NCI-H1092 treated with DMSO at 0.1 percent for 48 hours (cell line): ENCODE measurements at regions not wholly inside any gene's neighbourhood (a gene's known extent, or its start where the extent isn't known, plus 50 kb on each side); places are given as distances from the start of the nearest gene placed in this dataset.

Experiments used
- DNase-seq: peaks from one replicate; lab custom pipeline; 2025; lab: John Stamatoyannopoulos, UW

DNA sequence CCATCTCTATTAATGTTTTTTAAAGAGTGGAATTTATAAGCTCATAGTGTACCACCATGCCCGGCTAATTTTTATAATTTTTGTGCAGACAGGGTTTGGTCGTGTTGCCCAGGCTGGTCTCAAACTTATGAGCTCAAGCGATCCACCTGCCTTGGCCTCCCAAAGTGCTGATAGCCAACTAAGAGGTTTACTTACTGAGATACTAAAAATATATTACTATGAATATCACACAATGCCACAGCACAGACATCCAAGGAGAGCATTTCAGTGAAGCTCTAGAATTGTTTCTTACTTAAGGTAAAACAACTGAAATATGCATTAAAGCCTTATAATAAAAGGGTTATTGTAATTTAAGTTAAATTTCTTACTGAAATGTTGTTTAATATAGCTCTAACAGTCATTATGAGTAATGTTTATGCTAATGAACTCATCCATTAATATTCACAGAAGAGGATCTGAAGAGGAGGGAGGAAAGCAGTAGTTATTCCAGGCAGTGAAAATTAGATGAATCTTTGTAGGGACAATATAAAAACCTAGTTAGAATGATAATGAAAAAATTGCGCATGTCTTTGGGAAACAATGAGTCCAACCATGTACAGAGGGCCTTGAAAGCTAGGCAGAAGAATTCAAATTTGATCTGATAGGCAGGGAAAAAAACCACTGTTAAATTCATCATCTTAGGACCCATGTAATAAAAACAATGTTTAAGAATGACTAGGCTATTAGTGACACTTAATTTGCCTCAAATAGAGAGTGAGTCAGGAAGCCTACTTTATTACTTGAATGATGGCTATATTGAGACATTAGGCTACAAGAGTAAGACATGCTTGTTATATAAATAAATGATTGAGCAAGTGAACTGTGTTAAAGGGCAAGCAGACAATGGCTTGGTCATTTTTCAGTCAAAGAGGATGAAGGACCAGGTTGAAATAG, 99.2 kb downstream of the SLC41A2 start:
- no peak for DNase-seq

DNA sequence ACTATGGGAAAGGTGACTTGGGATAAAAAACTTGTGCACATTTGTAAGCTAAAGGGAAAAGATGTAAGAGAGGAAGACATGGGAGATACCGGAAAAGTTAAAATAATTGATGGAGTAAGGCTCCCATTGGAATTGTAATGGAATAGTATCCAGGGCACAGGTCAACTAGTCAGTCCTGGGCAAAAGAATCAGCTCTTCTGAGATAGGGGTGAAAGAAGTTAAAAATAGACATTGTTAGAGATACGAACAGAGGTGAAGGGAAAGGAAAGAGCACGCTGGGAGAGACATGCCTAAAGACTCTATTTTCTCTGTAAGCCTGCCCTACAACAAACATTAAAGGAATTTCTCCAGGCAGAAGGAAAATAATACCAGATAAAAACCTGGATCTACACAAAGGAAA, 101.6 kb downstream of the SLC41A2 start:
- DNase-seq: no peak

DNA sequence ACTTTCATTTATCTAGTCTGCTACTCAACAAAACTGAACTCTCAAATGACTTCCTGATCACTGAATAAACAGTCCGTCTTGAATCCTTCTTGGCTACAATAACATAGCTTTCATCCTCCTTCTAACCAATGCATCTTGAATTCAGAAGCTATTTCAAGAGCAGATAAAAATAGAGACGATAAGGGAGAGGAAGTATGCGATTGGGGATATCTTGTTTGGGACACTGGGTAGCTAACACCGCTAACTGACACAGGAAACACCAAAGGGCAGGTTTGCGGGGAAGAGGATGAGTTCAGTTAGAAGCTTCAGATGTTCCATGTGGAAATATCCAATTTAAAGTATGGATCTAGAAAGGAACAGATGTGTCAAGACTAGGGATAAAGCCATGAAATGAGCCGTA, 102.5 kb downstream of the SLC41A2 start:
- no peak for DNase-seq

DNA sequence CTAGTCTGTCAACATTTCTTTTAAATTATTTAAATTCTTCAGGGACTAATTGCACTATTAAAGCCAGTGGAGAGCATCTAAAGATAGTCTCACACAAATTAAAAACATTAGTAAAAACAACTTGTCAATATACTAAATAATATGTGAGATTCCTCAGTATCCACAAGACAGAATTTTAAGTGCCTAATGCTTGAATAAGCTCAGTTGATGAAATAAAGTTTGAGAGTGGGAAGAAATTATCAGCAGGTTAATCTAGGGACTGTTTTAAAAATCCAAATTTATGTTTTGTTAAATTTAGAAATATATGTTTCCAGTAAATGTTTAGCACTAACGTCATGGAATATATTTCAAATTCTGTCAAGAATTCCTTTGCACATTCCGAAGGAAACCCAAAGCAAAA, 105.2 kb downstream of the SLC41A2 start:
- no peak for DNase-seq

DNA sequence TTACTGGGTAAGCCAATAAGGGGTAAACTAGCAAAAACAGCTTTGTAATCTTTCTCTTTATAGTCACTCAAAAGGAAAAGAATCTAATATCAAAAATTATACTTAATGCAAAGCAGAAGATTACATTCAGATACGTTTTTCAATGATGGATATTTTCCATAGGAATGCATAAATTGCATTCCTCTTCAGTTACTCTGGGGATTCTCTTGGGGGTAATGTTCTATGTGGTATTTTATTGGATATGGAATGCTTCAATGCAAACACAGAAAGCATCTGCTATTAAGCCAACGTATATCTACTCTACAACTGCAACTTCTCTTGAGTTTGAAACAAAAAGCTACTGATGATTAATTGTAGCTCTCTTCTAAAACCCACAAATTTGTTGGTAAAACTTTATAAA, 106.0 kb downstream of the SLC41A2 start:
- no peak for DNase-seq

DNA sequence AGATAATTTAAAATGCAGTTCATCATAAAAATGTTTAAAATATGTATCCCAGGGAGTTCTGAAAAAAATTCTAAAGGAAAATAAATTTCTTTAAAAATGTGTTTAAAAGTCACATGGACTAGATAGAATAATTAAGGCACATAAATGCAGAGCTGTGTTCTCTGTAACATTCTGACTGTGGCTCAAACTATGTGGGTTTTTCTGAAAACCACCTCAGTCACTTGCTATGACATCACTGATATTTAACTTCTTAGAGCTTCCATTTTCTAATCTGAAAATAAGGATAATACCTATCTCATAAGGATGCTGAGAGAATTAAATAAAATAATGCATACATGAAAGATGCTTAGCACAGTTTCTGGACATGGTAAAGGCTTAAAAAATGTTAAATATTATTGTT, 107.3 kb downstream of the SLC41A2 start:
- no peak for DNase-seq

DNA sequence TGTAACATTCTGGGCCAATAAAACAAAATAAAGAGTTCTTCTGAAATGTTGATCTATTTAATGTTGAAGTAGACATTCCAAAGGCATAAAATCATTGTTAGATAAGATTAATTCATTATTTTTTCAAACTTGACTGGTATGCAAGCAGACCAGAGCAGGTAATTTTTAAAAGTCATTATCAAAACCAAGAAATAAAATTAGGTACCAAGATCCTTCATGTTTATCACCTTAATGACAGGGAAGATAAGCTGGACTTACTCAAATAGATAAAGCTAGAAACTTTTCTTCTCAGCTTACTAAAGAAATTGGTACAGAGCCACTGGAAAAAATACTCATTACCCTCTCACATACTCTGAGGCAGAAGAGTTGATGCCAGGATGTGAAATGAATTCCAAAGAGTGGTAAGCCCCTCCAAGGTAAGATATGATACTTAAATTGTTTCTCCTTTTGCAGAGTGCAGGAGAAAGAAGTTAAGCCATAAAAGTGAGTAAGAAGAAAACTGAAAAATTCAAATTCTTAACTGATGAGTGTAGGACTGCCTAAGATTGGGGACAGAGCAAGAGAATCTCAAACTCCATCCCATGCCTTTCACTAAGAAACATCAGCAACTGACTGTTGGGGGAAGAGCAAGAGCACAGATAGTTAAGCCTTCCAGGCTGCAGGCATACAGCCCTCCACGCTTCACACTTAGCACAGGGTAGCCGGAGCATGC, 111.9 kb downstream of the SLC41A2 start:
- DNase-seq: no peak

DNA sequence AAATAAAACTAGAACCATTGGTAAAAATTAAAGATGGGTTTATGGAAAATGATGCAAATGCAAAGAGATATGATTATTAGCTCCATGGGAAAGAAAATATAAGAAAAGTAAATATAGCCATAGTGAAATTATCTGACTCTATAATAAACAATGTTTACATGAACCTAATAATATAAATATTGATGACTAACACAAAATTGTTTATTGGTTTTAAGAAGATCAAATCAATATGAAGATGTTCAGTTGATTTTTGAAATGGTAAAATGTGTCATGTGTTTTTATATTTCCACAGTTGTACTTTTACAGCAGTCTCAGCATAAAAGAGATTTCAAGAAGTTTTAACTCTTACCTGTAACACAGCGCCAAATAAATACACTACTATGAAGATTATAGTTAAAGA, 114.0 kb downstream of the SLC41A2 start:
- no peak for DNase-seq

DNA sequence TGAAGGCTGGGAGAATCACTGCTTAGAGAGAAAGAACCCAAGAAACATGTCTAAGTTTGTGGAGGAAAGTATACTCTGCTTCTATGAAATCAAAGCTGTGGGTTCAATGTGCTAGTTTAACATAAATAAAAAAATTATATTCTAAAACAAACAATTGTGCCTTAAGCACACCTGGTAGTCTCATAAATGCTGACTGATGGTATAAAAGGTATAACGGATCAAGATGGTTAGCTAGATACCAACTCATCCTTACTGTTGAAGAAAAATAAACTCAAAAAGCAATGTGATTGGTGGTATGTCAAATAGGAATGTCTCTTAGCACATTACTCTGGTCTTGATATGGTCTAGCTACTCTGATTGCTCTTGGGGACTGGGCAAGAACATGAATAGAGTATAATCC, 117.8 kb downstream of the SLC41A2 start:
- no peak for DNase-seq

DNA sequence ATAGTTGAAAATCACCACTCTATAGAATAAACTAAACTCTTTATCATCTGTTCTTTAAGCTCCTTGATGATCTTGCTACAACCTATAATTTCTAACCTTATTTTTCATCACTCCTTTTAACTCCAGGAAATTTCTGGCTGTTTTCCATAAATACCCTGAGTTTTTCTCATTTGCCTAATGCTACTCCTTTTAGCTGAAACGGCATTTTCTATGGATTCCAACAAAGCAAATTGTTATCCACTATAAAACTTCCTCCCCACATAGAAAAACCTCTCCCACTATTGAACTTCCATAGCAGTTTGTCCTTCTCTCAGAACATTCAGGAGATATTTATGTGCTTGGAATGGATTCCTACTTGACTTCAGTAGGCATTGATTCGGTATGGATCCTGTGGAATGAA, 122.8 kb downstream of the SLC41A2 start:
- no peak for DNase-seq

DNA sequence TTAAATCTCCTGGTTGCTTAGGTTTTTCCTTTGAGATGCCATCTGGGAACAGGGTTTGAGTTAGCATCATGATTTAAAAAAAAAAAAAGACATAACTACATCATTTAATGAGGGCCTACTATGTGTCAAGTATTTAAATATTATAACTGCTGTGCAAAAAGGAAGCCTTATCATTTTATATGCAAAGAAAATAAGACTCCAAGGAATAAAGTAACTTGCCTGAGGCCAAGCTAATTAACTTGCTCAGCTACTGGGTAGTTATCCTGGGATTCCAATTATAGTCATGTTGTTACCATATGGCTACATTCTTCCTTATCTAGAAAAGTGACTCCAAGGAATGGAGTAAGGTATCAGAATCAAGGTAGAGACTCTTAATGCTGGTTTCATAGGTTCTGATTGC, 123.5 kb downstream of the SLC41A2 start:
- no peak for DNase-seq

DNA sequence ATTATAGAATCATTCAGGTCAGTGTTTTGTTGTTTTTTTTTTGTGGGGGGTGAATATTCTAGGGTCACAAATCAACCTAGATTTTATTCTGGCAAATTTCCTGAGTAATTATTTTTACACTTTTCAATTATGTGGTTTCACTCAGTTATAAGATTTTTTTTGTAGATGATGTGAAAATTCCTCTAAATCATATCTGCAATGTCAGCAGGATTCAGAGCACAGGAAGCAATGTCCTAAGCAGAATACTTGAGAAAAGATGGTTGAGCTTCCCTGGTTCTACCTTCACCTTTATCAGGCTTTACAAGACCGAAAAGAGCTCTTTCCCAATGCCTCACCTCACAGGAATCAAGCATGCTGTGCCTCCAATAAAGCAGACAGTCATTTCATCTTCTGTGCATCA, 124.3 kb downstream of the SLC41A2 start:
- no peak for DNase-seq

DNA sequence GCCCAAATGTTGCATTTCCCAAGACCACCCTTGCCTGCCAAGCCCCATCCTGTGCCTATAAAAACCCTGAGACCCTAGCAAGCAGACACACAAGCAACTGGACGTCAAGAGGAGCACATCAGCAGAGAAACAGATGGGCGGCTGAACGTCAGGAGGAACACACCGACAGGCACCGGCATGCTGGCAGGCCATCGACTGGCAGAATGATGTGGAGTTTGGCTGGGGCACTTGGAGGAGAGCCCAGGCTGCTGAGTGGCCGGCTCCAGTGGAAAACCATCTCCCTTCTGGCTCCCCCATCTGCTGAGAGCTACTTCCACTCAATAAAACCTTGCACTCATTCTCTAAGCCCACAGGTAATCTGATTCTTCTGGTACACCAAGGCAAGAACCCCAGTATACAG, 130.1 kb downstream of the SLC41A2 start:
- DNase-seq: no peak

DNA sequence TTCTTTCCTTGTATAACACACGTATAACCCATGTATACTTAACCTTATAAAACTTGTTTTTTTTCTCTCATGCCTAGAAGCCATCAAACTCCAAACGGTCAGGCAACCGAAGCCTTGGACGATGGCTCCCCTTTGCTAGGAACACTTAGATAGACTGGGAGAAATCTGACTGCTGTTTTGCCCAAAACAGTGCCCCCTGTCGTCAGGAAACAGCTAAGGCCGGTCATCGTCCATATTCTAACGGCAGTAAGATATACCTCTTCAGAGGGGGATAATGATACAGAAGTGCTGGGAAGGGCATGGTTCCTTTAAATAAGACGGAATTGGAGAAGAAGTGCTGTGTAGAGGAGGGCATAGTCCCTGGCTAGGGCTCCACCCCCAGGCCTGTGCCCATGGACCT, 130.5 kb downstream of the SLC41A2 start:
- DNase-seq: no peak

DNA sequence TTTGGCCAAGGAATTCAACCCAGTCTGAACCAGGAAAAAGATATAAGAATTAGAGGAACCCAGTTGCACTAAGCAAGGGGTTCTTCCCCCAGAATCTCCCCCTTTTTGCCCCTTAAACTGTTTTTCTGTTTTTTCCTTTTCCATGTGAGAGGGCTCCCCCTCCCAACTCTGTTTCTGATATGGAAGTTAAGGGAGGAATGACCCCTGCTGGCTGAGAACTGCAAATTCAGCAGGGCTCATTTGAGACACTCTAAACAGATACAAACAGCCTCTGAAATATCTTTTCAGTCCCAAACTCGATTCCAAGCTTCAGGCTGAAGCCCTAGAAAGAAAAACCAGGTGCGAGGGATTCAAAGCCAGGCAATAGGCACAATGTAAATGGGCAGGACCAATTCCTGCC, 132.7 kb downstream of the SLC41A2 start:
- no peak for DNase-seq

DNA sequence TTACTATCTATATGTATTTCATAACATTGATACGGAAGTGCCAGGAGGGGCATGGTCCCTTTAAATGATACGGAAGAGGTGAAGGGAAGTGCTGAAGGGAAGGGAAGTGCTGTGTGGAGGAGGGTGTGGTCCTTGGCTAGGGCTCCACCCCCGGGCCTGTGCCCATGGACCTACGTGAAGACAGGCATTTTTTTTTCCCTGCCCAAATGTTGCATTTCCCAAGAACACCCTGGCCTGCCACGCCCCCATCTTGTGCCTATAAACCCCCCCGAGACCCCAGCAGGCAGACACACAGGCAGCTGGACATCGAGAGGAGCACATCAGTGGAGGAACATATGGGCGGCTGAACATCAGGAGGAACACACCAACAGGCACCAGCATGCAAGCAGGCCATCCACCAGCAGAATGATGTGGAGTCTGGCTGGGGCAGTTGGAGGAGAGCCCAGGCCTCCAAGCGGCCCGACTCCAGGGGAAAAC, 134.1 kb downstream of the SLC41A2 start:
- DNase-seq: no peak

DNA sequence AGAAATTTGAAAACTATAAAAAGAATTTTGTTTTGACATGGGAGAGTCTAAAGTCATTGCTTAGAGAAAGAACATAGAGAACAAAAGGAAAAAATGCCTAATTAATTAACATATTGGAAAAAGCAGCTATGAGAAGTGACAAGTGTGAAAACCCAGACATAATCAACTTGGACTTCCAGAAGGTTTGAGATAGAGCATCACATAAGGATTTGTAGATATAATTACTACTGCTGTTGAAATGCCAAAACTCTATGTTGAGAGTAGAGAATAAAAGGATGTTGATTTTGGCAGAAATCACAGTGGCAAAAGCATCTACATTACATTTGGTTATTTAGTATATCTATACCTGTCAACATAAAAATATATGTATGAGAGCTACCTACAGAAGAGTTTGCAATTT, 135.1 kb downstream of the SLC41A2 start:
- no peak for DNase-seq

DNA sequence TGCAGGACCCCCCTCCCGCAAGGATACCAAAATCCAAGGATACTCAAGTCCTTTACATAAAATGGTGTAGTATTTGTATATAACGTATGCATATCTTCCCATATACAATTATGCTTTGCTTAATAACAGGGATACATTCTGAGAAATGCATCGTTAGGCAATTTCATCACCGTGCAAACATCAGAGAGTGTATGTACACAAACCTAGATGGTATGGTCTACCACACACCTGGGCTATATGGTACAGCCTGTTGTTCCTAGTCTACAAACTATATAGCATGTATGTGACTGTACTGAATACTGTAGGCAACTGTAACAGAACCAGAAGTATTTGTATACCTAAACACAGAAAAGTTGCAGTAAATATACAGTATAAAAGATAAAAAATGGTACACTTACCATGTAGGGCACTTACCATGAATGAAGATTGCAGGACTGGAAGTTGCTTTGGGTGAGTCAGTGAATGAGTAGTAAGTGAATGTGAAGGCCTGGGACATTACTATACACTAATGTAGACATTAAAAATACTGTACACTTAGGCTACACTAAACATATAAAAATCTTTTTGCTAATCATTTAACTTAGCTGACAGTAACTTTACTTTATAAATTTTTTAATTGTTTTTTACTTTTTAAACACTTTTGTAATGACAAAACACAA, 141.1 kb downstream of the SLC41A2 start:
- DNase-seq: no peak

DNA sequence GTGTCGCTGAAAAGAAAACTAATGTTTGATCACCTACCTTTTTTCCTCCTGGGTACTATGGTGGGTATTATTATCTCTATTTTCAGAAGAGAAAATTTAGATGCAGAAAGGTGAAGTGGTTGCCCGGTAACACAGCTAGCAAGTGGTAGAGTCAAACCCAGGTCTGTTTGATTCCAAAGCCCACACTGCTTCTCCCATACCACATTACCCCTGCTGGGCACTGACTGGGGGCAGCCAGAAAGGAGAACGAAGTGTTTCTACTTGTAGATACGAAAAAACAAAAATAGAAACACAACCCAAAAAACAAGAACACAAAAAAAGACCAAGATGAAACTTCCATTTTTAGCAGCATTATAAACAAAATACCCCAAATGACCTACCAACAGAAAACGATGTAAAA, 142.2 kb downstream of the SLC41A2 start:
- DNase-seq: no peak

DNA sequence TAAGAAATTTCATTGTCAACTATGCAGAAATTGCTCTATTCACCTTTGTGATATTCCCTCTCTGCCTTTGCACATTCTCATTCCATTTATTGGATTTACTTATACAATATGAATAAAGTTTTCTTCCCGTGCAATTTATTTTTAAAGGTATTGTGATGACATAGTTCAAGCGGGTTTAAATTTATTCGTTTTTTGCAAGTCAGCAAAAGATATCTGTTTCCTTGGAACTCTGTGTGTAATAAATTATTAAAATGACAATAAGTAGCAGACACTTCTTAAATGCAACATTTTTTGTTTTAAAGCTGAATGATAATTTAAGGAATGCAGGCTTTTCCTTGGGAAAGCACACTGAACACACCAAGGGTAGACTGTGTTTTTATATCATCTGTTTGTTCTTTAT, 143.1 kb downstream of the SLC41A2 start:
- no peak for DNase-seq
